ENCODE measurements at regions not wholly inside any gene's neighbourhood (a gene's known extent, or its start where the extent isn't known, plus 50 kb on each side); places are given as distances from the start of the nearest gene placed in this dataset.

DNA sequence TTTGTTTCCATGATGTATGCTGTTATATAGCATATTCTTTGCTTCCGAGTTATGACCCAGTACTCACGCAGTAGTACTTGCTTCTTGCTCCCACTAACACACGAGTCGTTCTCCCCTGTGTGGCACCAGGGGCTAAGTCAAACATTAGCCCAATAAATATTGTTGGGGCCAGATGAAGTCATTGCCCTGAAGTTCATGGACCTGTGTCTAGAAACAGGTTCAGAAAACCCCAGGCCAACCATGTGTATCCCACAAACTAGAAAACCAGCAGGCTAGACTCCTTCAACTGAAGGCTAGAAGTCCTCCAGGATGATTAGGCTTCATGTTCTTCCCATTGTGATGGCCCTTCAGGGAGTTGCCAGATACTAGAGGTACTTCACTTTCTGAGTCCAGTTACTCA, 198.2 kb upstream of the RBM19 start:
- TF ChIP-seq CTCF (IDR thresholded peaks at IDR 0.05) (no peak), POLR2A (IDR thresholded peaks at IDR 0.05) (no peak)

Measured in testis (tissue), 2 donors.